ENCODE measurements at regions not wholly inside any gene's neighbourhood (a gene's known extent, or its start where the extent isn't known, plus 50 kb on each side); places are given as distances from the start of the nearest gene placed in this dataset.

DNA sequence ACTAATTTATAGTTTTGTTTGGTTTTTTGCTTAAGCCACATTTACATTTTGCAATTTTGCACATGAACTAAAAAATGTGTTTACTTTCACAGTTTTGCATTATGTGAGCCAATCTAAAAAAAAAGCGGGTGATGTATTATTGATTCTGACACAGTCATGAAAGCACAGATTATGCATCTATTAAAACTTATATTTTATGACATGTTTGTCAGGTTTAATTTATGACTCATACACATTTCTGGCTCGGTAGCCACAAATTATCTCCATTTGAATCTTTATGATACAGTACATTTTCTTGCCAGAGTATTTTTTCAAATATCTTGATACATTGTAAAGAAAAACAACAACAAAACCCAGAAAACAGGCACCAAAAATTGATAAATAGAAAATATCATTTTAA lies 280.4 kb upstream of the GRIP1 start:
- Histone ChIP-seq H3K27ac (ENCODE audit: extremely low read length, insufficient read depth, low read length) (no peak overlapping the region), H3K27me3 (ENCODE audit: control insufficient read depth in 1 of 2, insufficient read depth in 2 of 2, low read length in 2 of 2) (no peaks in the 10 kb centered on the region; a peak in 1 of 5 replicates), H3K9me3 (ENCODE audit: low read length) (no peaks in the 10 kb centered on the region), H4K20me1 (ENCODE audit: insufficient read depth, low read length) (no peaks in the 10 kb centered on the region), H3K4me2 (ENCODE audit: low read depth, low read length) (no peak overlapping the region), H2AFZ (ENCODE audit: low read length) (no peak overlapping the region), H3K4me3 (replicated peaks in 1 of 3; ENCODE audit: insufficient read depth in 1 of 3, low read depth in 2 of 3, low read length in 3 of 3) (no peak overlapping the region), H3K9ac (ENCODE audit: insufficient read depth, low read depth, low read length) (no peak overlapping the region), H3K79me2 (ENCODE audit: insufficient read depth, low read length) (no peaks in the 10 kb centered on the region), H3K36me3 (replicated peaks in 1 of 2; ENCODE audit: control insufficient read depth in 1 of 2, insufficient read depth in 2 of 2, low read length in 2 of 2) (no peaks in the 10 kb centered on the region), H3K4me1 (ENCODE audit: insufficient read depth, low read length) (no peaks in the 10 kb centered on the region)
- in situ Hi-C loops (cut with HindIII; ENCODE audit: extremely low pct_ligation_motif_present, low pct_unique_long_range_greater_than_20kb), result no loop called here
- ATAC-seq (no peak), DNase-seq (ENCODE audit: low spot score) (no peak), FAIRE-seq (no peak)
- BruUV-seq (replicated peaks), result no TSS peak
- intact Hi-C loops (cut with micrococcal nuclease; ENCODE audit: unreplicated experiment), result no loop called here
- WGBS (ENCODE audit: low lambda C conversion rate), result 9% methylated on average over 2 of the region's 2 CpGs
- POLR2A ChIA-PET, result no interaction called here
- CTCF ChIA-PET (ENCODE audit: low intra/inter-chr PET ratio, low total read pairs), result no interaction called here
- no peak for TF ChIP-seq ARID2 (CRISPR knock-in tag; IDR thresholded peaks at IDR 0.05; ENCODE audit: borderline replicate concordance)
- no peak for TF ChIP-seq ZNF747 (CRISPR knock-in tag; IDR thresholded peaks at IDR 0.05; ENCODE audit: borderline replicate concordance)
- TF ChIP-seq FOXK1 (CRISPR knock-in tag; IDR thresholded peaks at IDR 0.05; ENCODE audit: borderline replicate concordance, low read depth), result no peak

DNA sequence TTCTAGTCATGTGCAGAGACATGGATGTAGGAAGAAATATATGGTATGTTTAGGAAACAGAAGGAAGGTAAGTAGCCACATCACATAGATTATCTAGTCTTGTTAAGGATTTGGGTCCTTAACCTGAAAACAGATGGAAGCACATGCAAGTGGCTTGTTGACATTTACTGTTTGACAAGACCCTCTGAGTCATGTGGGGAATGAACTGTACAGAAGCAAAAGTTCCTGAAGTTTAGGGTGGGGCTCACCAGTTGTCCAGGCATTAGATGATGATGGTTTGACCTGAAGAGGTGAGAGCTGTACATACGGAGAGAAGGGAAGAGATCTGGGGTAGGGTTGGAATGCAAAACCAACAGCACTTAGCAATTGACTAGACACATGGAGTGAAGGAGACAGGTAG lies 281.1 kb upstream of the GRIP1 start:
- Histone ChIP-seq H3K36me3 (replicated peaks in 1 of 2; ENCODE audit: control insufficient read depth in 1 of 2, insufficient read depth in 2 of 2, low read length in 2 of 2) (no peaks in the 10 kb centered on the region), H3K79me2 (ENCODE audit: insufficient read depth, low read length) (no peaks in the 10 kb centered on the region), H3K27ac (ENCODE audit: extremely low read length, insufficient read depth, low read length) (no peak overlapping the region), H3K4me3 (replicated peaks in 1 of 3; ENCODE audit: insufficient read depth in 1 of 3, low read depth in 2 of 3, low read length in 3 of 3) (no peak overlapping the region), H3K27me3 (ENCODE audit: control insufficient read depth in 1 of 2, insufficient read depth in 2 of 2, low read length in 2 of 2) (no peaks in the 10 kb centered on the region; a peak in 1 of 5 replicates), H3K9me3 (ENCODE audit: low read length) (no peaks in the 10 kb centered on the region), H4K20me1 (ENCODE audit: insufficient read depth, low read length) (no peaks in the 10 kb centered on the region), H3K4me2 (ENCODE audit: low read depth, low read length) (no peak overlapping the region), H3K9ac (ENCODE audit: insufficient read depth, low read depth, low read length) (no peak overlapping the region), H3K4me1 (ENCODE audit: insufficient read depth, low read length) (no peaks in the 10 kb centered on the region), H2AFZ (ENCODE audit: low read length) (no peak overlapping the region)
- intact Hi-C loops (cut with micrococcal nuclease; ENCODE audit: unreplicated experiment), result no loop called here
- in situ Hi-C loops (cut with HindIII; ENCODE audit: extremely low pct_ligation_motif_present, low pct_unique_long_range_greater_than_20kb), result no loop called here
- no peak for DNase-seq (ENCODE audit: low spot score)
- BruUV-seq (replicated peaks), result no TSS peak
- ChIA-PET POLR2A (no interaction called here), CTCF (ENCODE audit: low intra/inter-chr PET ratio, low total read pairs) (no interaction called here)
- 0% methylated on average over 1 of the region's 1 CpG for WGBS (ENCODE audit: low lambda C conversion rate)
- no peak for ATAC-seq
- FAIRE-seq, result no peak
- TF ChIP-seq, protein P1, sequence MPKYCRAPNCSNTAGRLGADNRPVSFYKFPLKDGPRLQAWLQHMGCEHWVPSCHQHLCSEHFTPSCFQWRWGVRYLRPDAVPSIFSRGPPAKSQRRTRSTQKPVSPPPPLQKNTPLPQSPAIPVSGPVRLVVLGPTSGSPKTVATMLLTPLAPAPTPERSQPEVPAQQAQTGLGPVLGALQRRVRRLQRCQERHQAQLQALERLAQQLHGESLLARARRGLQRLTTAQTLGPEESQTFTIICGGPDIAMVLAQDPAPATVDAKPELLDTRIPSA (CRISPR knock-in tag; IDR thresholded peaks at IDR 0.05; ENCODE audit: borderline replicate concordance), result no peak
- TF ChIP-seq ZNF572 (CRISPR knock-in tag; IDR thresholded peaks at IDR 0.05), result no peak
- TF ChIP-seq PCBP1 (IDR thresholded peaks at IDR 0.05; ENCODE audit: borderline replicate concordance, low read depth, low read length), result no peak
- TF ChIP-seq, protein P2, sequence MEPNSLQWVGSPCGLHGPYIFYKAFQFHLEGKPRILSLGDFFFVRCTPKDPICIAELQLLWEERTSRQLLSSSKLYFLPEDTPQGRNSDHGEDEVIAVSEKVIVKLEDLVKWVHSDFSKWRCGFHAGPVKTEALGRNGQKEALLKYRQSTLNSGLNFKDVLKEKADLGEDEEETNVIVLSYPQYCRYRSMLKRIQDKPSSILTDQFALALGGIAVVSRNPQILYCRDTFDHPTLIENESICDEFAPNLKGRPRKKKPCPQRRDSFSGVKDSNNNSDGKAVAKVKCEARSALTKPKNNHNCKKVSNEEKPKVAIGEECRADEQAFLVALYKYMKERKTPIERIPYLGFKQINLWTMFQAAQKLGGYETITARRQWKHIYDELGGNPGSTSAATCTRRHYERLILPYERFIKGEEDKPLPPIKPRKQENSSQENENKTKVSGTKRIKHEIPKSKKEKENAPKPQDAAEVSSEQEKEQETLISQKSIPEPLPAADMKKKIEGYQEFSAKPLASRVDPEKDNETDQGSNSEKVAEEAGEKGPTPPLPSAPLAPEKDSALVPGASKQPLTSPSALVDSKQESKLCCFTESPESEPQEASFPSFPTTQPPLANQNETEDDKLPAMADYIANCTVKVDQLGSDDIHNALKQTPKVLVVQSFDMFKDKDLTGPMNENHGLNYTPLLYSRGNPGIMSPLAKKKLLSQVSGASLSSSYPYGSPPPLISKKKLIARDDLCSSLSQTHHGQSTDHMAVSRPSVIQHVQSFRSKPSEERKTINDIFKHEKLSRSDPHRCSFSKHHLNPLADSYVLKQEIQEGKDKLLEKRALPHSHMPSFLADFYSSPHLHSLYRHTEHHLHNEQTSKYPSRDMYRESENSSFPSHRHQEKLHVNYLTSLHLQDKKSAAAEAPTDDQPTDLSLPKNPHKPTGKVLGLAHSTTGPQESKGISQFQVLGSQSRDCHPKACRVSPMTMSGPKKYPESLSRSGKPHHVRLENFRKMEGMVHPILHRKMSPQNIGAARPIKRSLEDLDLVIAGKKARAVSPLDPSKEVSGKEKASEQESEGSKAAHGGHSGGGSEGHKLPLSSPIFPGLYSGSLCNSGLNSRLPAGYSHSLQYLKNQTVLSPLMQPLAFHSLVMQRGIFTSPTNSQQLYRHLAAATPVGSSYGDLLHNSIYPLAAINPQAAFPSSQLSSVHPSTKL (CRISPR knock-in tag; IDR thresholded peaks at IDR 0.05), result no peak

Data from HepG2 (cell line).